DOHH2 (cell line): ENCODE measurements at regions not wholly inside any gene's neighbourhood (a gene's known extent, or its start where the extent isn't known, plus 50 kb on each side); places are given as distances from the start of the nearest gene placed in this dataset.
A peak's percentile ranks its signal among the peaks of the same experiment; 100 is the strongest.

Experiments used
- EZH2phosphoT487 ChIP-seq: fragments of 200-600 bp; sonication (generic); IDR thresholded peaks from 2 replicates; pipeline ENCODE4 v1.6.1; 2017; ENCODE audit warnings: borderline replicate concordance, mild to moderate bottlenecking, antibody characterized with exemption, low read length, moderate library complexity, mixed read lengths
- TF ChIP-seq, protein P1 (sequence below): fragments of 200-600 bp; sonication (generic); IDR thresholded peaks from one replicate; pipeline ENCODE4 v1.5.1; 2014; ENCODE audit warnings: antibody characterized with exemption, mild to moderate bottlenecking, low read depth, low read length; ENCODE audit not compliant: poor library complexity, severe bottlenecking

DNA sequence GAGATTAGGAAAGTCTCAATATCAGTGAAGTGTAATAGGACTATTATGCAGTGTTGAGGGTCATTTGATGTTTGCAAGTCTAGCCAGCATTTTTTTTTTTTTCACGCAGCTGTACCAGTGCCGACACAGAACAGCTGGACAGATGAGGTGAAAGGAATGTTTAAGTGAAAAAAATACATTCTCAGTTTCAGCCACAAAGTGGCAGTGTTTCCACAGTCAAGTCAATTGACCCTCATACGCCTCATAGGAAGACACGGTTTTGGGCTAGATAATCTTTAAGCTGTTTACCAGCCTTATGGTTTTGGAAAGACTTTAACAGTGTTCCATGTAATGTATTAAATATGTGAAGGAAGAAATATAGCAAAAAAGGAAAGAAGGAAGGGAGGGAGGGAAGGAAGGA lies 349.9 kb upstream of the ANO3 start:
- TF ChIP-seq, protein P1, sequence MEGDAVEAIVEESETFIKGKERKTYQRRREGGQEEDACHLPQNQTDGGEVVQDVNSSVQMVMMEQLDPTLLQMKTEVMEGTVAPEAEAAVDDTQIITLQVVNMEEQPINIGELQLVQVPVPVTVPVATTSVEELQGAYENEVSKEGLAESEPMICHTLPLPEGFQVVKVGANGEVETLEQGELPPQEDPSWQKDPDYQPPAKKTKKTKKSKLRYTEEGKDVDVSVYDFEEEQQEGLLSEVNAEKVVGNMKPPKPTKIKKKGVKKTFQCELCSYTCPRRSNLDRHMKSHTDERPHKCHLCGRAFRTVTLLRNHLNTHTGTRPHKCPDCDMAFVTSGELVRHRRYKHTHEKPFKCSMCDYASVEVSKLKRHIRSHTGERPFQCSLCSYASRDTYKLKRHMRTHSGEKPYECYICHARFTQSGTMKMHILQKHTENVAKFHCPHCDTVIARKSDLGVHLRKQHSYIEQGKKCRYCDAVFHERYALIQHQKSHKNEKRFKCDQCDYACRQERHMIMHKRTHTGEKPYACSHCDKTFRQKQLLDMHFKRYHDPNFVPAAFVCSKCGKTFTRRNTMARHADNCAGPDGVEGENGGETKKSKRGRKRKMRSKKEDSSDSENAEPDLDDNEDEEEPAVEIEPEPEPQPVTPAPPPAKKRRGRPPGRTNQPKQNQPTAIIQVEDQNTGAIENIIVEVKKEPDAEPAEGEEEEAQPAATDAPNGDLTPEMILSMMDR: peak; percentile 71
- TF ChIP-seq EZH2phosphoT487: no peak
